ENCODE measurements at regions not wholly inside any gene's neighbourhood (a gene's known extent, or its start where the extent isn't known, plus 50 kb on each side); places are given as distances from the start of the nearest gene placed in this dataset.

GRCh38 chr2:122531290-122532071 lies 776.0 kb downstream of the TSN start:
- no peaks in the 10 kb centered on the region for H3F3A ChIP-seq (ENCODE audit: insufficient read depth)
- no peaks in the 10 kb centered on the region for H4K20me1 ChIP-seq (ENCODE audit: insufficient read depth)
- H3K4me1 ChIP-seq (ENCODE audit: insufficient read depth), result no peaks in the 10 kb centered on the region; the same call in 1 of the 2 replicates
- no peak for DNase-seq
- 0 out of 2 replicates have a peak overlapping the region, but pooled peaks have one; percentile 29 for H2AFZ ChIP-seq
- H3K27me3 ChIP-seq (replicated peaks; ENCODE audit: insufficient read depth), result no peaks in the 10 kb centered on the region
- H3K9ac ChIP-seq, result no peak overlapping the region
- no peaks in the 10 kb centered on the region for H3K36me3 ChIP-seq (ENCODE audit: low read depth)
- H3K9me2 ChIP-seq (ENCODE audit: insufficient read depth), result no peaks in the 10 kb centered on the region
- H3K4me2 ChIP-seq (ENCODE audit: unreplicated experiment), result no peak overlapping the region
- no peak overlapping the region for H3K4me3 ChIP-seq
- in situ Hi-C loops (cut with MboI), result no loop called here
- 12 to 16% methylated on average over 15 of the region's 15 CpGs for WGBS, 2 experiments (ENCODE audit: low coverage in 1 of 2, low lambda C conversion rate in 2 of 2, missing lambda C conversion rate in 2 of 2)
- TF ChIP-seq EZH2phosphoT487 (IDR thresholded peaks at IDR 0.05; ENCODE audit: insufficient read depth, low read depth), result no peak
- TF ChIP-seq EZH2 (IDR thresholded peaks at IDR 0.05; ENCODE audit: insufficient read depth, poor library complexity, severe bottlenecking), result no peak
- no peaks in the 10 kb centered on the region for H3K9me3 ChIP-seq (ENCODE audit: low read depth)
- H3K79me2 ChIP-seq (ENCODE audit: insufficient read depth), result no peaks in the 10 kb centered on the region
- no peak overlapping the region for H3K27ac ChIP-seq

DNA sequence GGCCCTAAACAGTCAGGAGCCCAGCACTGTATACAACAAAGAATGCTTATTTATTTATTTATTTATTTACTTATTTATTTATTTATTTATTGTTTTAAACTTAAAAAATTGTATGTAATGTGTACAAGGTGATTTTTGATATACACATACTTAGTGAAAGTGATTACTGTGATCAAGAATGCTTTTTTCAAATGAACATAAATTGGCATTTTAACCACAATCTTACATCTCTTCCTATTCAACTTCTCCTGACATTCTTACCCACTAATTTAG lies 776.6 kb downstream of the TSN start:
- H3F3A ChIP-seq (ENCODE audit: insufficient read depth), result no peaks in the 10 kb centered on the region
- no peaks in the 10 kb centered on the region for H4K20me1 ChIP-seq (ENCODE audit: insufficient read depth)
- H3K9me2 ChIP-seq (ENCODE audit: insufficient read depth), result no peaks in the 10 kb centered on the region
- H3K4me2 ChIP-seq (ENCODE audit: unreplicated experiment), result no peak overlapping the region
- H3K27ac ChIP-seq, result no peak overlapping the region
- in situ Hi-C loops (cut with MboI), result no loop called here
- H2AFZ ChIP-seq, result no peak overlapping the region
- DNase-seq, result no peak
- H3K4me1 ChIP-seq (ENCODE audit: insufficient read depth), result no peaks in the 10 kb centered on the region; the same call in 1 of the 2 replicates
- H3K36me3 ChIP-seq (ENCODE audit: low read depth), result no peaks in the 10 kb centered on the region
- H3K9ac ChIP-seq, result no peak overlapping the region
- no peak for TF ChIP-seq EZH2 (IDR thresholded peaks at IDR 0.05; ENCODE audit: insufficient read depth, poor library complexity, severe bottlenecking)
- TF ChIP-seq EZH2phosphoT487 (IDR thresholded peaks at IDR 0.05; ENCODE audit: insufficient read depth, low read depth), result no peak
- H3K4me3 ChIP-seq, result no peak overlapping the region
- H3K79me2 ChIP-seq (ENCODE audit: insufficient read depth), result no peaks in the 10 kb centered on the region
- H3K27me3 ChIP-seq (replicated peaks; ENCODE audit: insufficient read depth), result no peaks in the 10 kb centered on the region
- no peaks in the 10 kb centered on the region for H3K9me3 ChIP-seq (ENCODE audit: low read depth)

DNA sequence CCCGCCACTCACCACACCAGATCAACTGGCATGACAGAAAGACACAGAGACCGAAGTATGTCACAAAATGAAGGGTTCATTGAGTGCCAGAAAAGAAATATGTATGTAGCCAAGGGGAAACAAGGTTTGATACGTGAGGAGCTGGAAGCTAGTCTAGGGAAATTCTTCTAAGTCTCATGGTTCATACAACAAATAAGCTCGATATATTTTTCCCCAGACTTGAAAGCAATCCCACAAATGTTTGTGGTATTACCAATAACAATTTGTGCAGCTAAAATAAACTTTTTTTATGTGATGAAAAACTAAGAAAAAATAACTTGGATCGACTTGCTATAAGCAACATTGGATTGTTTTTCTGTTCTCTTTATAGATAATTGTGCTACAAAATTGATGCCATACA lies 777.0 kb downstream of the TSN start:
- no peaks in the 10 kb centered on the region for H3K36me3 ChIP-seq (ENCODE audit: low read depth)
- no peaks in the 10 kb centered on the region for H3F3A ChIP-seq (ENCODE audit: insufficient read depth)
- H3K9me2 ChIP-seq (ENCODE audit: insufficient read depth), result no peaks in the 10 kb centered on the region
- no peaks in the 10 kb centered on the region; the same call in 1 of the 2 replicates for H3K4me1 ChIP-seq (ENCODE audit: insufficient read depth)
- 14 to 22% methylated on average over 5 of the region's 5 CpGs for WGBS, 2 experiments (ENCODE audit: low coverage in 1 of 2, low lambda C conversion rate in 2 of 2, missing lambda C conversion rate in 2 of 2)
- H3K4me3 ChIP-seq, result no peak overlapping the region
- H3K9ac ChIP-seq, result no peak overlapping the region
- no peak overlapping the region for H3K27ac ChIP-seq
- DNase-seq, result no peak
- in situ Hi-C loops (cut with MboI), result no loop called here
- no peak overlapping the region for H3K4me2 ChIP-seq (ENCODE audit: unreplicated experiment)
- no peak overlapping the region for H2AFZ ChIP-seq
- no peaks in the 10 kb centered on the region for H3K79me2 ChIP-seq (ENCODE audit: insufficient read depth)
- H4K20me1 ChIP-seq (ENCODE audit: insufficient read depth), result no peaks in the 10 kb centered on the region
- H3K9me3 ChIP-seq (ENCODE audit: low read depth), result no peaks in the 10 kb centered on the region
- no peak for TF ChIP-seq EZH2 (IDR thresholded peaks at IDR 0.05; ENCODE audit: insufficient read depth, poor library complexity, severe bottlenecking)
- no peak for TF ChIP-seq EZH2phosphoT487 (IDR thresholded peaks at IDR 0.05; ENCODE audit: insufficient read depth, low read depth)
- H3K27me3 ChIP-seq (replicated peaks; ENCODE audit: insufficient read depth), result no peaks in the 10 kb centered on the region

DNA sequence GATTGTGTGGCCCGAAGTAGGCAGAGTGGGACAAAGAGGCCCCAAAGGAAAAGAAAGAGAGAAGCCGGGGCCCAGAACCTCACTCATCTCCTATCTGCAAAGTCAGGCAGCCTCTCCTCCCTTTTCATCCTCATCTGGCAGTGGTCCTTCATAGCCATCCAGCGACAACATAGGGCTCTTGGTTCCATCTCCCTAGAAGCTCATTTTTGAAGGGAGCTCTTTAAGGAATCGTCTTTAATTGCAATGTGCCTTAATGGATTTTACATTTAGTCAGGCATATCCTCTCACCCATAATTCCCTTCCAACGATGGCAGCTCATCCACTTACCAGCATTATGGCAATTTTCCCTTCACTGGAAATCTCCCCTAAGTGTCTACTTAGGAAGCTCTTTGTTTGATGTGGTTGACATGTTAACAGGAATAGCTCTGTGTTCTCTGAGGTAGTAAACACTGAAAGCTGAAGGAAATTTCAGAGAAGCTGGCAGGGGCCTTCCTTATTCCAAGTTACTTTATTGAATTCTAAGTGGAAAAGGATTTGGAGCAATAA lies 780.6 kb downstream of the TSN start:
- Histone ChIP-seq H3K4me1 (ENCODE audit: insufficient read depth) (no peaks in the 10 kb centered on the region), H3K36me3 (ENCODE audit: low read depth) (no peaks in the 10 kb centered on the region), H3K79me2 (ENCODE audit: insufficient read depth) (no peaks in the 10 kb centered on the region), H3K4me3 (no peak overlapping the region), H2AFZ (no peak overlapping the region), H3F3A (ENCODE audit: insufficient read depth) (no peaks in the 10 kb centered on the region), H3K9me2 (ENCODE audit: insufficient read depth) (no peaks in the 10 kb centered on the region), H3K27ac (no peak overlapping the region), H3K27me3 (replicated peaks; ENCODE audit: insufficient read depth) (no peaks in the 10 kb centered on the region), H4K20me1 (ENCODE audit: insufficient read depth) (no peaks in the 10 kb centered on the region), H3K9me3 (ENCODE audit: low read depth) (no peaks in the 10 kb centered on the region), H3K4me2 (ENCODE audit: unreplicated experiment) (no peak overlapping the region), H3K9ac (no peak overlapping the region)
- TF ChIP-seq EZH2 (IDR thresholded peaks at IDR 0.05; ENCODE audit: insufficient read depth, poor library complexity, severe bottlenecking) (no peak), EZH2phosphoT487 (IDR thresholded peaks at IDR 0.05; ENCODE audit: insufficient read depth, low read depth) (no peak)
- in situ Hi-C loops (cut with MboI), result no loop called here
- DNase-seq, result no peak
- WGBS, 2 experiments (ENCODE audit: low coverage in 1 of 2, low lambda C conversion rate in 2 of 2, missing lambda C conversion rate in 2 of 2), result 47 to 51% methylated on average over 3 to 5 of the region's 5 CpGs
